A549 (cell line): ENCODE measurements at regions not wholly inside any gene's neighbourhood (a gene's known extent, or its start where the extent isn't known, plus 50 kb on each side); places are given as distances from the start of the nearest gene placed in this dataset.

Experiments used
- BHLHE40 ChIP-seq: IDR thresholded peaks from 2 replicates; pipeline ENCODE4 v1.6.1; 2012; ENCODE audit warnings: low read depth, low read length, inconsistent platforms
- CBX8 ChIP-seq: fragments of 200-600 bp; sonication (generic); IDR thresholded peaks from 2 replicates; pipeline ENCODE4 v1.6.1; 2016
- HOXB13 ChIP-seq: fragments of 250-450 bp; sonication (Bioruptor Pico); IDR thresholded peaks from 2 replicates; pipeline ENCODE4 v1.5.0; 2020; ENCODE audit warnings: low read depth, mild to moderate bottlenecking, moderate library complexity
- POLR2A ChIP-seq: IDR thresholded peaks from 2 replicates; pipeline ENCODE4 v1.6.1; 2012; ENCODE audit warnings: mild to moderate bottlenecking, low read length
- REST ChIP-seq: fragments of 200-600 bp; sonication (generic); IDR thresholded peaks from 2 replicates; pipeline ENCODE4 v1.6.1; 2016; ENCODE audit warnings: antibody characterized with exemption, mild to moderate bottlenecking, moderate library complexity
- SMC3 ChIP-seq: fragments of >200 bp; sonication (Bioruptor Twin); formaldehyde crosslinking; IDR thresholded peaks from 3 replicates; pipeline ENCODE4 v1.6.1; 2018; ENCODE audit warnings: inconsistent platforms
- SREBF2 ChIP-seq: fragments of 450-650 bp; IDR thresholded peaks from 2 replicates; pipeline ENCODE4 v1.6.1; 2014; ENCODE audit warnings: mild to moderate bottlenecking, moderate library complexity
- TF ChIP-seq, protein P1 (sequence below): fragments of >200 bp; sonication (Bioruptor Twin); formaldehyde crosslinking; IDR thresholded peaks from 3 replicates; pipeline ENCODE4 v1.5.1; 2016
- TF ChIP-seq, protein P2 (sequence below): IDR thresholded peaks from 2 replicates; pipeline ENCODE4 v1.6.1; 2012

- TF ChIP-seq, protein P1, sequence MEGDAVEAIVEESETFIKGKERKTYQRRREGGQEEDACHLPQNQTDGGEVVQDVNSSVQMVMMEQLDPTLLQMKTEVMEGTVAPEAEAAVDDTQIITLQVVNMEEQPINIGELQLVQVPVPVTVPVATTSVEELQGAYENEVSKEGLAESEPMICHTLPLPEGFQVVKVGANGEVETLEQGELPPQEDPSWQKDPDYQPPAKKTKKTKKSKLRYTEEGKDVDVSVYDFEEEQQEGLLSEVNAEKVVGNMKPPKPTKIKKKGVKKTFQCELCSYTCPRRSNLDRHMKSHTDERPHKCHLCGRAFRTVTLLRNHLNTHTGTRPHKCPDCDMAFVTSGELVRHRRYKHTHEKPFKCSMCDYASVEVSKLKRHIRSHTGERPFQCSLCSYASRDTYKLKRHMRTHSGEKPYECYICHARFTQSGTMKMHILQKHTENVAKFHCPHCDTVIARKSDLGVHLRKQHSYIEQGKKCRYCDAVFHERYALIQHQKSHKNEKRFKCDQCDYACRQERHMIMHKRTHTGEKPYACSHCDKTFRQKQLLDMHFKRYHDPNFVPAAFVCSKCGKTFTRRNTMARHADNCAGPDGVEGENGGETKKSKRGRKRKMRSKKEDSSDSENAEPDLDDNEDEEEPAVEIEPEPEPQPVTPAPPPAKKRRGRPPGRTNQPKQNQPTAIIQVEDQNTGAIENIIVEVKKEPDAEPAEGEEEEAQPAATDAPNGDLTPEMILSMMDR, result no peak
- no peak for TF ChIP-seq SMC3
- TF ChIP-seq CBX8, result no peak
- no peak for TF ChIP-seq REST
- TF ChIP-seq POLR2A, result no peak
- TF ChIP-seq BHLHE40, result no peak
- no peak for TF ChIP-seq HOXB13 (CRISPR knock-in tag)
- TF ChIP-seq SREBF2, result no peak
- TF ChIP-seq, protein P2, sequence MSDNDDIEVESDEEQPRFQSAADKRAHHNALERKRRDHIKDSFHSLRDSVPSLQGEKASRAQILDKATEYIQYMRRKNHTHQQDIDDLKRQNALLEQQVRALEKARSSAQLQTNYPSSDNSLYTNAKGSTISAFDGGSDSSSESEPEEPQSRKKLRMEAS, result no peak
Measured at GRCh38 chr3:53999725-54000124, 108.1 kb upstream of the SELENOK start.
